Erythroblast (primary cell): ENCODE measurements at regions not wholly inside any gene's neighbourhood (a gene's known extent, or its start where the extent isn't known, plus 50 kb on each side); places are given as distances from the start of the nearest gene placed in this dataset.
"Not testable (repeated sequence)": the region's sequence is repeated elsewhere in the genome, so short reads cannot be mapped to it uniquely, and the experiment has no call there.

Source experiments
- GATA1 ChIP-seq: IDR thresholded peaks from 2 replicates; pipeline ENCODE4 v1.6.1; 2011; ENCODE audit warnings: low read depth, mild to moderate bottlenecking, control low read depth, low read length, moderate library complexity
- POLR2A ChIP-seq: IDR thresholded peaks from 2 replicates; pipeline ENCODE4 v1.6.1; 2011; ENCODE audit warnings: mild to moderate bottlenecking, low read length

DNA sequence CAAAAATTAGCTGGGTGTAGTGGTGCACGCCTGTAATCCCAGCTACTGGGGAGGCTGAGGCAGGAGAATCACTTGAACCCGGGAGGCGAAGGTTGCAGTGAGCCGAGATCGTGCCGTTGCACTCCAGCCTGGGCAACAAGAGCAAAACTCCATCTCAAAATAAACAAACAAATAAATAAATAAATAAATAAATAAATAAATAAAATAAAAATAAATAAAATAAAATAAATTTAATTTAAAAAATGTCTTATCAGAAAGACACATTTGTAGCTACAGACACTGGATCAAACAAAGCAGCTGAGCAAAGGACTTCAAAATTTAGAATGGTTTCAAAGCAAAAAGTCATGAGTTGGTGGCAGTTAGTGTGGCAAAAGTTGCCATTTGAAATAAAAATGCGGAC lies 158.2 kb upstream of the EPB41L3 start:
- not testable (repeated sequence) for TF ChIP-seq POLR2A, GATA1
